ENCODE measurements at regions not wholly inside any gene's neighbourhood (a gene's known extent, or its start where the extent isn't known, plus 50 kb on each side); places are given as distances from the start of the nearest gene placed in this dataset.

GRCh38 chr4:155546451-155546850 lies 120.2 kb upstream of the GUCY1A1 start:
- Histone ChIP-seq H3K4me3 (ENCODE audit: low read length) (no peak overlapping the region), H3K36me3 (ENCODE audit: control insufficient read depth, insufficient read depth, low read length, severe bottlenecking) (no peaks in the 10 kb centered on the region), H3K9me3 (ENCODE audit: control insufficient read depth, low read length) (no peaks in the 10 kb centered on the region), H3K27me3 (replicated peaks; ENCODE audit: control insufficient read depth, insufficient read depth, low read length) (no peaks in the 10 kb centered on the region), H3K9ac (ENCODE audit: low read length) (no peak overlapping the region), H3K4me1 (ENCODE audit: control insufficient read depth, insufficient read depth, low read length) (peaks cover 22% of the 10 kb centered on the region)
- no peak for DNase-seq (ENCODE audit: low read depth)

DNA sequence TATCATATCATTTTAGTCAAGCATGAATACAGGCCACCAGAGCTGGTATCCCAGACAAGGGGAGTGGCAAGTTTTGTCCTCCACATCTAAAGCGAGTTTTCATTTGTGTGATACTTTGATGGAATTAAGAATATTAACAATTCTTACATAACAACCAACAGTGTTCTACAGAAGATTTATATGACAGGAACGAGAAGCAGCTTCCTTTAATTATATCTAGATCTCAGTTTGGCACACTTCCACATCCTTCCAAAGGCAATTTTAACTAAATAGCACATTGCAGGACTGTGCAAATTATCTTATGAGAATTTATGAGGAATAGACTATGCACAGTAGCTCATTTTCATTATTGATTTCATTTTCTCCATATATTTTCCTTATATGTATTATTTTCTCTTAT lies 121.2 kb upstream of the GUCY1A1 start:
- no peaks in the 10 kb centered on the region for H3K36me3 ChIP-seq (ENCODE audit: control insufficient read depth, insufficient read depth, low read length, severe bottlenecking)
- DNase-seq (ENCODE audit: low read depth), result no peak
- H3K27me3 ChIP-seq (replicated peaks; ENCODE audit: control insufficient read depth, insufficient read depth, low read length), result no peaks in the 10 kb centered on the region

GRCh38 chr4:155544547-155544946 lies 122.1 kb upstream of the GUCY1A1 start:
- no peak overlapping the region for H3K9ac ChIP-seq (ENCODE audit: low read length)
- no peaks in the 10 kb centered on the region for H3K36me3 ChIP-seq (ENCODE audit: control insufficient read depth, insufficient read depth, low read length, severe bottlenecking)
- H3K4me1 ChIP-seq (ENCODE audit: control insufficient read depth, insufficient read depth, low read length), result peaks cover 30% of the 10 kb centered on the region
- no peaks in the 10 kb centered on the region for H3K27me3 ChIP-seq (replicated peaks; ENCODE audit: control insufficient read depth, insufficient read depth, low read length)
- H3K4me3 ChIP-seq (ENCODE audit: low read length), result no peak overlapping the region
- peak; percentile 33 for DNase-seq (ENCODE audit: low read depth)
- H3K9me3 ChIP-seq (ENCODE audit: control insufficient read depth, low read length), result no peaks in the 10 kb centered on the region

More for the DNA sequence above, 121.2 kb upstream of the GUCY1A1 start:
- Histone ChIP-seq H3K4me1 (ENCODE audit: control insufficient read depth, insufficient read depth, low read length) (peaks cover 22% of the 10 kb centered on the region), H3K4me3 (ENCODE audit: low read length) (no peak overlapping the region), H3K9me3 (ENCODE audit: control insufficient read depth, low read length) (no peaks in the 10 kb centered on the region), H3K9ac (ENCODE audit: low read length) (no peak overlapping the region)

- DNase-seq (ENCODE audit: low read depth), result peak; percentile 24
- H3K36me3 ChIP-seq (ENCODE audit: control insufficient read depth, insufficient read depth, low read length, severe bottlenecking), result no peaks in the 10 kb centered on the region
- H3K27me3 ChIP-seq (replicated peaks; ENCODE audit: control insufficient read depth, insufficient read depth, low read length), result no peaks in the 10 kb centered on the region
- H3K9me3 ChIP-seq (ENCODE audit: control insufficient read depth, low read length), result no peaks in the 10 kb centered on the region
- no peak overlapping the region for H3K4me3 ChIP-seq (ENCODE audit: low read length)
- peaks cover 32% of the 10 kb centered on the region for H3K4me1 ChIP-seq (ENCODE audit: control insufficient read depth, insufficient read depth, low read length)
- no peak overlapping the region for H3K9ac ChIP-seq (ENCODE audit: low read length)
Measured at GRCh38 chr4:155543126-155543765, 123.4 kb upstream of the GUCY1A1 start.

DNA sequence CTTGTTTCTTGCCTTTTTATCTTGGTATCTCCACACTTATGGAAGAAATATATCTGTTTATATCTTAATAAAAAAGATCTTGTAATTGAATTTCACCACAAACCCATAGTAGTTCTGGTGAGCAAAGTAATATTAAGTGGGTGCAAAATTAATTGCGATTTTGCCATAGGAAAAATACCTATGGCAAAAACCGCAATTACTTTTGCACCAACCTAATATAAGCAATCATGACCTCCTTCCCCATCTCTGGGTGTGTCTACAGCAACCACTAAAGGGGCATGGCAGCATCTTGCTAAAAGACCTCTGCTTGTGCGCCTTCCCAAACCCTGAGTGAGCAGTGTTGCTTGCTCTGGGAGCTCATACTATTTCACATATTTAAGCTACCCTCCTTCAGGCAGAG lies 124.2 kb upstream of the GUCY1A1 start:
- Histone ChIP-seq H3K4me3 (ENCODE audit: low read length) (no peak overlapping the region), H3K9ac (ENCODE audit: low read length) (no peak overlapping the region)

DNA sequence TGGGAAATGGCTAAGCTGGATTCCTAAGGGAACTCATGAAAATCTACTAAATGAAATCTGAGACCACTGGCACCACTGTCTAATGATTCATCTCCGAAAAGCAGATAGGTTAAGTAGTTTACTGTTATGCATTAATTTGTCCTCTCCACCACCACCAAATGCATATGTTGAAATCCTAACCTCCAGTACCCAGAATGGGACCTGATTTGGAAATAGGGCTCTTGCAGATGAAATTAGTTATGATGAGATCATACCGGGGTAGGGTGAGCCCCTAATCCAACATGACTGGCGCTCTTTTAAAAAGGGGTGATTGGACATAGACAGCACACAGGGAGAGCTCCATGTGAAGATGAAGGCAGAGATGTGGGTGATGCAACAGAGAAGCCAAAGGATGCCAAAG lies 124.9 kb upstream of the GUCY1A1 start:
- Histone ChIP-seq H3K36me3 (ENCODE audit: control insufficient read depth, insufficient read depth, low read length, severe bottlenecking) (no peaks in the 10 kb centered on the region), H3K4me1 (ENCODE audit: control insufficient read depth, insufficient read depth, low read length) (peaks cover 32% of the 10 kb centered on the region), H3K4me3 (ENCODE audit: low read length) (no peak overlapping the region), H3K9ac (ENCODE audit: low read length) (no peak overlapping the region), H3K9me3 (ENCODE audit: control insufficient read depth, low read length) (no peaks in the 10 kb centered on the region), H3K27me3 (replicated peaks; ENCODE audit: control insufficient read depth, insufficient read depth, low read length) (no peaks in the 10 kb centered on the region)
- peak; percentile 15 for DNase-seq (ENCODE audit: low read depth)

More for the DNA sequence above, 124.2 kb upstream of the GUCY1A1 start:
- no peak for DNase-seq (ENCODE audit: low read depth)
- no peaks in the 10 kb centered on the region for H3K36me3 ChIP-seq (ENCODE audit: control insufficient read depth, insufficient read depth, low read length, severe bottlenecking)
- peaks cover 32% of the 10 kb centered on the region for H3K4me1 ChIP-seq (ENCODE audit: control insufficient read depth, insufficient read depth, low read length)
- H3K27me3 ChIP-seq (replicated peaks; ENCODE audit: control insufficient read depth, insufficient read depth, low read length), result no peaks in the 10 kb centered on the region
- H3K9me3 ChIP-seq (ENCODE audit: control insufficient read depth, low read length), result no peaks in the 10 kb centered on the region

DNA sequence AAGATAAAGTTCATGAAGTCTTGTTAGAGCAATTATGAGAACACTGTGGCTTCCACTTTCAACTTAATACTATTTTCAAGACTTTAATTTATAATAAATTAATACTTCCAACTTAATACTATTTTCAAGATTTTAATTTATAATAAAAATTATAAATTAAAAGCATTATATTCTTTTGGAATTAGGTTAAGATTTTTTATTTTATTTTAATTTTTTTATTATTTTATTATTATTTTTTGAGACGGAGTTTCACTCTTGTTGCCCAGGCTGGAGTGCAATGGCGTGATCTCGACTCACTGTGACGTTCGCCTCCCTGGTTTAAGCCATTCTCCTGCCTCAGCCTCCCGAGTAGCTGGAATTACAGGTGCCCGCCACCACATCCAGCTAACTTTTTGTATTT lies 126.0 kb upstream of the GUCY1A1 start:
- DNase-seq (ENCODE audit: low read depth), result no peak
- H3K36me3 ChIP-seq (ENCODE audit: control insufficient read depth, insufficient read depth, low read length, severe bottlenecking), result no peaks in the 10 kb centered on the region
- peaks cover 32% of the 10 kb centered on the region for H3K4me1 ChIP-seq (ENCODE audit: control insufficient read depth, insufficient read depth, low read length)
- no peaks in the 10 kb centered on the region for H3K9me3 ChIP-seq (ENCODE audit: control insufficient read depth, low read length)
- H3K4me3 ChIP-seq (ENCODE audit: low read length), result no peak overlapping the region
- no peak overlapping the region for H3K9ac ChIP-seq (ENCODE audit: low read length)
- H3K27me3 ChIP-seq (replicated peaks; ENCODE audit: control insufficient read depth, insufficient read depth, low read length), result no peaks in the 10 kb centered on the region

- peak overlapping the region; percentile 44 for H3K4me3 ChIP-seq (ENCODE audit: low read length)
- H3K36me3 ChIP-seq (ENCODE audit: control insufficient read depth, insufficient read depth, low read length, severe bottlenecking), result no peaks in the 10 kb centered on the region
- H3K27me3 ChIP-seq (replicated peaks; ENCODE audit: control insufficient read depth, insufficient read depth, low read length), result no peaks in the 10 kb centered on the region
- no peaks in the 10 kb centered on the region for H3K9me3 ChIP-seq (ENCODE audit: control insufficient read depth, low read length)
- DNase-seq (ENCODE audit: low read depth), result peak; percentile 41
- no peak overlapping the region for H3K9ac ChIP-seq (ENCODE audit: low read length)
- peaks cover 26% of the 10 kb centered on the region for H3K4me1 ChIP-seq (ENCODE audit: control insufficient read depth, insufficient read depth, low read length)
Measured at GRCh38 chr4:155539746-155540145, 126.9 kb upstream of the GUCY1A1 start.

DNA sequence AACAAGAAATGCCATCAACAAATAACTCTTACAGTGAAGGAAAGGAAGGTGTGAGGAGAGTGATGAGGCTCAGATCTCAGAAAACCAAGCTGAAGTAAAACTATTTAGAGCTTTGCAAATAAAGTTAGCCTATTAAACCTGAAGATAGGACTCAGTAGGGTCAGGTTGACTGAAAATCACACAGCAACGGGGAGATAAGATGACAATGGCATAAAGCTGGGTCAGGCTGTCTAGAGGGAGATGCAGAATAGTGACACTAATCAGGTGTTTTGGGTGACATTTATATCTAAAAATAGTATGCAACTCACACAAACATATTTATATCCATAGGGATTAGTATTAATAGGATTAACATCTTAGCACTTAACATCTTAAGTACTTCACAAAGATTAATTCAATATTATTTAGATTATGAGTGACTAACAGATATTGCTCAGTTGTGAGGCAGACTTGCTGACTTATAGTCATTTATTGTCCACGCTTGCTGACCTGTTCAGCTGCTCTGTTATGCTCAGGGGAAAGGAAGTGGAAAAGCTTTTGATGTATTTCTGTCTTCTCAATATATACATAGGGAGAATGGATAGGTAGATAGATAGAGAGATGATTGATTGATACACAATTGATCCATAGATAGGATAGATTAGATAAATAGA lies 130.7 kb upstream of the GUCY1A1 start:
- H3K4me1 ChIP-seq (ENCODE audit: control insufficient read depth, insufficient read depth, low read length), result peaks cover 11% of the 10 kb centered on the region

GRCh38 chr4:155532373-155533085 lies 134.1 kb upstream of the GUCY1A1 start:
- Histone ChIP-seq H3K27me3 (replicated peaks; ENCODE audit: control insufficient read depth, insufficient read depth, low read length) (no peaks in the 10 kb centered on the region), H3K4me3 (ENCODE audit: low read length) (no peak overlapping the region), H3K36me3 (ENCODE audit: control insufficient read depth, insufficient read depth, low read length, severe bottlenecking) (no peaks in the 10 kb centered on the region), H3K9ac (ENCODE audit: low read length) (no peak overlapping the region), H3K9me3 (ENCODE audit: control insufficient read depth, low read length) (no peaks in the 10 kb centered on the region), H3K4me1 (ENCODE audit: control insufficient read depth, insufficient read depth, low read length) (no peaks in the 10 kb centered on the region)
- DNase-seq (ENCODE audit: low read depth), result no peak

More for the DNA sequence above, 130.7 kb upstream of the GUCY1A1 start:
- H3K9me3 ChIP-seq (ENCODE audit: control insufficient read depth, low read length), result no peaks in the 10 kb centered on the region
- H3K4me3 ChIP-seq (ENCODE audit: low read length), result no peak overlapping the region
- no peak for DNase-seq (ENCODE audit: low read depth)
- H3K27me3 ChIP-seq (replicated peaks; ENCODE audit: control insufficient read depth, insufficient read depth, low read length), result no peaks in the 10 kb centered on the region
- H3K36me3 ChIP-seq (ENCODE audit: control insufficient read depth, insufficient read depth, low read length, severe bottlenecking), result no peaks in the 10 kb centered on the region
- H3K9ac ChIP-seq (ENCODE audit: low read length), result no peak overlapping the region

DNA sequence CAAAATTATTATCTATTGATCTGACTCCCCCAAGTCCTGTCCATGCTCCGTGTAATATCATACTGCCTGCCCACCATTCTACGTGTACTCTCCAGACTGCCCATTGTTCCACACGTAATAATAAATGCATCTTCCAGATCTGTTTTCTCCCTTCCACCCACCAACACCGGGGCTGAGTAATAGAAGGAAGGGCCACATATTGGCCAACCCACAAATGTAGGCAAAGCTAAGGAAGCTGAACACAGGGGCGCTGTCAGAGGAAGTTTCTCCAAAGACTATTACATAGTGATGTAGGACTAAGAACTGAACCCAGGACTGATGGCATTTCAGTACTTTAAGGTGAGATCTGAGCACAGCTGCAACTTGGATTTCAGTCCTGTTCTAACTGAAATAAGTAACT lies 135.8 kb upstream of the GUCY1A1 start:
- peaks cover 11% of the 10 kb centered on the region for H3K4me1 ChIP-seq (ENCODE audit: control insufficient read depth, insufficient read depth, low read length)
- H3K36me3 ChIP-seq (ENCODE audit: control insufficient read depth, insufficient read depth, low read length, severe bottlenecking), result no peaks in the 10 kb centered on the region
- H3K27me3 ChIP-seq (replicated peaks; ENCODE audit: control insufficient read depth, insufficient read depth, low read length), result no peaks in the 10 kb centered on the region
- no peak for DNase-seq (ENCODE audit: low read depth)
- H3K9me3 ChIP-seq (ENCODE audit: control insufficient read depth, low read length), result no peaks in the 10 kb centered on the region
- no peak overlapping the region for H3K4me3 ChIP-seq (ENCODE audit: low read length)
- H3K9ac ChIP-seq (ENCODE audit: low read length), result no peak overlapping the region
